ENCODE measurements at regions not wholly inside any gene's neighbourhood (a gene's known extent, or its start where the extent isn't known, plus 50 kb on each side); places are given as distances from the start of the nearest gene placed in this dataset.

- DNase-seq = no peak
Measured at GRCh38 chr7:148950806-148951205, 66.7 kb upstream of the EZH2 start.

GRCh38 chr7:148944935-148945934, 61.1 kb upstream of the EZH2 start:
- DNase-seq = no peak

GRCh38 chr7:148941598-148942275, 57.6 kb upstream of the EZH2 start:
- DNase-seq = peak; percentile 85

DNA sequence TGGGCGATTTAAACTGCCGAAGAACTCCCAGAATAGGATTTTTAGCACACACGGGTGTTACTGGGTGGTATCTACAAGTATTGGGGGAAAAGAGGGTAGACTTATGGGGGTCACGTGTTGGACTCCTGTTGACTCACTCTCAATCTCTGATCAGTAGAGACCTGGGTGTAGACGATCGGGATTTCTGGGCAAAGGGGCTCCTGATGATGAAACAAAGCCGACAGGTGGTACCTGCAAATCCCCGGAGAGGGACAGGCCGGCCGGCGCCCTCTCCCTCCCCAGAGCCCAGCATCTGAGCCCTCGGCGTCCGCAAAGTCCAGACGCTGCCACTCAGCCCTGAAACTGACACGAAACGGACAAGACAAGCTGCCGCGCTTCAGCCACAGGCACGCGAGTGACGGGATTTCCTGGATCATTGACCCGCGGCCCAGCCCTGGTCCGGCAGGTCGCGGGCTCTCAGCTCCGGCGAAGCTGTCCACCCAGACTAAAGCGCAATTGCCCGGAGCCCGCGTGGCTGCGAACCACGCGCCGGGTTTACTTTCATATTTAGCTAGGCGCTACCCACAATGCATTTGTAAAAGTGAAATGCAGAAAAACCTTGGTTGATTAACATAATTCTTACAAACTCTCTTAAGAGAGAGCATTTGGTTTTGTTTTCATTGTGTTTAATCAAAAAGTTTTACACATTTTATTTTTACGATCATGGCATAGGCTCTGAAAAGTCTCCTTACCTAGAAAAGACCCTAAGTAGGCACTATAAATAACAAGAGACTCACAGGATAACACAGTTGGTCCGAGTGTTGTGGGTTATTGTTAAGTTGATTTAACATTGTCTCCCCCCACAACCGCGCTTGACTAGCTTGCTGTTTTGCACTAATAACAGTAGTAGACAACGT, 56.9 kb upstream of the EZH2 start:
- DNase-seq = peak; percentile 79

- DNase-seq = no peak
Measured at GRCh38 chr7:148939128-148939755, 55.2 kb upstream of the EZH2 start.

DNA sequence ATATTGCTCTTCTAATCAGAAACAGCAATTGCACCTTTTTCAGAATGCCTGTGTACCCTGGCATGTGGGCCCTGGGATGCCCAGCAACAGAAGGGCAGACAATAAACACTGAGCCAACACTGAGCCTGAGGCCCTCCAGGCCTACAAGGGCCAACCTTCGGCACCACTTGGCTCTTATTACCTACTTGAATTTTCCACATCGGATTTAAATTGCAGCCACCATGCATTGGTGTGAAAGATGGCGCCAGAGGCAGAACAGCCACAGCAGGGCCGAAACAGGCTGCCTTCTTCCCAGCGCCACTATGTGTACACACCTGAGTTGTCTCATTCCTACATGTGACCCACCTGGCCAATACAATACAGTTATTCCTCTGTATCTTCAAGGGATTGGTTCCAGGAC, 51.4 kb upstream of the EZH2 start:
- no peak for DNase-seq

All from dermis blood vessel endothelial cell (primary cell).